HG03378 (cell line): ENCODE measurements at regions not wholly inside any gene's neighbourhood (a gene's known extent, or its start where the extent isn't known, plus 50 kb on each side); places are given as distances from the start of the nearest gene placed in this dataset.
"Not testable (repeated sequence)": the region's sequence is repeated elsewhere in the genome, so short reads cannot be mapped to it uniquely, and the experiment has no call there.

Experiments
- ATAC-seq: cut with Tn5 transposase; IDR thresholded peaks from one replicate; pipeline ENCODE4 v1.9.1; 2021; ENCODE audit warnings: mild to moderate bottlenecking, moderate library complexity; ENCODE audit not compliant: unreplicated experiment

DNA sequence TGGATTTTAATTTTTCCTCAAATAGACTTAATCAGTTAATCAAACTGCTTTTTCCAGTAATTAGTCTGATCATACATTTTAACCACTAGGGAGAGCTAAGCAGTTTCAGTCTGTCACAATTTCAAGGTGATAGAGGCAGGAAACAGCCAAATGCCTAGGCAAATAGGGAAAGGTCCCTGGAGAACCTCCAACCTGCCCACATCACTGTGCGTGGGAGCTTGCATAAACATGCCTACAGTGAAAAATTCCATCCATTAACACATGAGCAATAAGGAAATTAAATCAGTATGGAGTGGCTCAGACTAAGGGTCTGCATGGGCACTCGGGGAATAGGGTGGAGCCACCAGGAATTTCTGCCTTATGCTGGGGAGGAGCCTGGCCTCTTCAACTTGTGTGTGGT, 74.6 kb downstream of the AASDHPPT start:
- no peak for ATAC-seq

- no peak for ATAC-seq
These were observed 75.4 kb downstream of the AASDHPPT start for GRCh38 chr11:106152824-106153223.

- peak; percentile 72 for ATAC-seq
These were observed 79.0 kb downstream of the AASDHPPT start for GRCh38 chr11:106156290-106156937.

DNA sequence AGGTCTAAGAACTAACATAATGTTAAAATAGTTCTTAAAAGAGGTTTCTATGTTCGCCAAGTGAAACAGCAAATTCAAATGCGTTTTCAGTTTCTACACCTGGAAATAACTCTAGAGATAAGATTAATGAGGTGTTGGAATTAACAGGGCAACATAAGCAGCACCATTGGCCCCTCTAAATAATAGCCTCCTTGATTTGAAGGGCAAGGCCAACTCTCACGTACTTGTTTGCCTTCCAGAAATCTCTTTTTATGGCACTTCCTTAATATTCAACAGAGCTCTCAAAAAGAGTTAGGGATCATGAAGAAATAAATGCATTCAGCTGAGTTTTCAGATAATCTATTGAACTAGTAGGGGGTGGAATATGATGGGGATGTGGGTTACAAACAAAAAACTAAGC, 80.9 kb downstream of the AASDHPPT start:
- no peak for ATAC-seq

DNA sequence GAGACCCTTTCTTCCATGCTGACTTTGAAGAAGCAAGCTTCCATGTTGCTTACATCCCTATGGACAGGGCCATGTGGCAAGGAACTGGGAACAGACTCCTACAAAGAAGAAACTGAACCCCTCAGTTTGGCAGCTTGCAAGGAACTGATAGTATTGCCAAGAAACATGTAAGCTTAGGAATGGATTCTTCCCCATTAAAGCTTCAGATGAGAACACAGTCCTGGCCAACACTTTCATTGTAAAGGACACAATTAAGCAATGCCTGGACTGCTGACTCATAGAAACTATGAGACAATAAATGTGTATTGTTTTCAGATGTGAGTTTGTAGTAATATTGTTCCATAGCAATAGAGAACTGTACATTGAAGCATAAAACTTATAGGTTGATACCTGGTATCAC, 82.4 kb downstream of the AASDHPPT start:
- ATAC-seq = no peak

GRCh38 chr11:106160494-106160893, 83.0 kb downstream of the AASDHPPT start:
- ATAC-seq = no peak

DNA sequence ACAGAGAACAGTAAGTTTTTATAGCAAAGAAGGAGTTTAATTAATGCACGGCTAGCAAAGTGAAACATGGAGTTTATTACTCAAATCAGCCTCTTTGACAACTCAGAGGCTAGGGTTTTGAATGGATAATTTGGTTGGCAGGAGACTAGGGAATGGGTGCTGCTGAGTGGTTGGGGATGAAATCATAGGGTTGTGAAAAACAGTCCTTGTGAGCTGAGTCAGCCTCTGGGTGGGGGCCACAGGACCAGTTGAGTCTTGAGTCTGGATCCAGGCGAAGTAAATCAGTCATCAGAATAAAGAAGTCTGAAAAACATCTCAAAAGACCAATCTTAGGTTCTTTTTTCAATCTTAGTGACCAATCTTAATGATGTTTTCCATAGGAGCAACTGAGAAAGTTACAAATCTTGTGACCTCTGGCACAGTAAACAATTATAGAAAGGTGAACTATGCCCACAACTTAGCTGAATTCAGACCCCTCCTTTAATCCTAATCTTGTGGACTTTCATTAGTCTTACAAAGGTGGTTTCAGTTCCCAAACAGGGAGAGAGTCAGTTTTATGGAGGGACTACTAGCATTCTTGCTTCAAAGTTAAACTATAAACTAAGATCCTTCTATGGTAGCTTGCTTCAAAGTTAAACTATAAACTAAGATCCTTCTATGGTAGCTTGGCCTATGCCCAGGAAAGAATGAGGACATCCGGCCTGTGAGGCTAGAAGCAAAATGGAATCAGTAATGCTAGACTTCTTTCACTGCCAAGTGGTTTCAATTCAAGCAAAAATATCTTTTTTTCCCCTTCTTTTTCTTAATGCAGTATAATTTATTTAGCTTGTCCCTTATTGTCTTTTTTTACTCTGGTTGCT, 84.5 kb downstream of the AASDHPPT start:
- no peak for ATAC-seq

DNA sequence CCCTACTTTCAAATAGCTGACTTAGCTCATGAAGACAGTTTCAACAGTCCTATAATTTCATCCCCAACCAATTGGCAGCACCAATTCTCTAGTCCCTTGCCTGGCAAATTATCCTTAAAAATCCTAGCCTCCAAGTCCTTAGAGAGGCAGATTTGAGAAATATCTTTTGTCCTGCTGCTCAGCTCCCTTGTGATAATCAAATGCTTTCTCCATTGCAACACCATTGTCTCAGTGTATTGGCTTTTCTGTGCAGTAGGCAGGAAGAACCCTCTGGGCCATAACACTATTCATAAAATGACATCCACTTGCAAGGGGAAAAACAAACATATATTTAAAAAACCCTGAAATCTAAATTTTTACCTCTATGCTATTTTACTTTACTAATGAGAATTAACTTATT, 89.6 kb downstream of the AASDHPPT start:
- no peak for ATAC-seq

- ATAC-seq = no peak
These were observed 95.0 kb downstream of the AASDHPPT start for GRCh38 chr11:106172386-106172991.

GRCh38 chr11:106173291-106173690, 95.8 kb downstream of the AASDHPPT start:
- ATAC-seq = no peak

- ATAC-seq = not testable (repeated sequence)
These were observed 96.5 kb downstream of the AASDHPPT start for GRCh38 chr11:106174003-106174402.

- no peak for ATAC-seq
These were observed 99.4 kb downstream of the AASDHPPT start for GRCh38 chr11:106176817-106177216.

- ATAC-seq = no peak
These were observed 99.8 kb downstream of the AASDHPPT start for GRCh38 chr11:106177311-106177710.

DNA sequence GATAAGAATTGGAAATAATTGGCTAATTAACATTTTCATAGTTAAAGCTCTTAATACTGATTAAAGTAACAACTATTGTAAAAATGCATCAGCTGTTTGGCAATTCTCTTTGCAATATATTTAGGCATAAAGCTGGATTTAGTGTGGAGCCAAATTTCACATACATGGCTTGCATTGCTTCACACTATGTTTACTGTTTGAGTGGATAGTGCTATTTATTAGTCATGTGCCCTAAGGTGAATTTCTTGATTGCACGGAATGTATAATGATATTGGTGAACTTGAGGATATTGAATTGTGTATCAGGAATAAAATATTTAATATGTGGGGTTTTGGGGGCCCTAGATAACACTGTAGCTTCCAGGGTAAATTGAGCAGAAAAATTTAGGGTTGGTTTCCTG, 100.9 kb downstream of the AASDHPPT start:
- ATAC-seq = no peak

- no peak for ATAC-seq
These were observed 101.6 kb downstream of the AASDHPPT start for GRCh38 chr11:106179048-106179447.

GRCh38 chr11:106186630-106187029, 109.2 kb downstream of the AASDHPPT start:
- no peak for ATAC-seq

DNA sequence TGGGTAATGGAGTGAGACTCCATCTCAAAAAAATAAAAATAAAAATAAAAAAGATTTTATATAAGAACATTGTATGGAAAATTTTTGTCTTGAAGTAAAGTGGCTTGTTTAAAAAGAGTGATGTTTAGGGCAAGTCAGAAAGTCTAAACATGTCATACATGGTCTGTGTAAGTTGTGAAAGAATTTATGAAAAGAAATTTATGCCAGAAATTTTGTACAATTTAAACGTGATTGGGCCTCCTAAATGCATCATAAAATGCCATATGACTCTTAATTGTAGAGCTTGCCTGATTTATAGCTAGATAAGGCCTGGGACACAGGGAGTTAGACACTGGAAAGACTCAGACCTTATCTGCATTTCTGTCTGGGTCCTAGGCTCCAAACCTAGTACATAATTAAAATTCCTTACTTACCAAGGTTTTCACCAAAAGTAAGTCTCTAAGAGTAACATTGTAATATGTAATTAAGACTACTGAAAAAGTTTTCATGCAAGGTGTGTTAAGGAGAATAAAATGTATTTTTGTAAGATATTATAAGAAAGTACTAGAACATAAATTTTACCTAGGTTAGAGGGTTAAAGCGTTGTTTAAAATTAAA, 110.5 kb downstream of the AASDHPPT start:
- no peak for ATAC-seq

- no peak for ATAC-seq
These were observed 116.5 kb downstream of the AASDHPPT start for GRCh38 chr11:106193956-106194355.

DNA sequence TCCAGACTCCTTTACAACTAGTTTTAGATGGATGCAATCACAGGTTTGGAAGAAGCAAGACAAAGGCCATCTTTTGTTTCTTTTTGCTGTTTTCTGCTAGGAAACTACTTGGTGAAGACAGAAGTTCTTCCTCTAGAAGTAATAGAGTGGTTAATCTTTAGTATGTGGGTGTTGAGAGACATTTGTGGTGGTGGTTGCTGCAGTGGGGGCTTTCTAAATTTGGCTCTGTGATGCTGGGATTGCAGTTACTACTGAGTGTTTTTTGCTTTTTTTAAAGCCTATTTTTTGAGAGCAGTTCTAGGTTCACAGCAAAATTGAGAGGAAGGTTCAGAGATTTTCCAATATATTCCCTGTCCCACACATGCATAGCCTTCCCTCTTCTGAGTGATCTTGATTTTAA, 120.0 kb downstream of the AASDHPPT start:
- ATAC-seq = no peak

- no peak for ATAC-seq
These were observed 125.6 kb downstream of the AASDHPPT start for GRCh38 chr11:106202935-106203620.

DNA sequence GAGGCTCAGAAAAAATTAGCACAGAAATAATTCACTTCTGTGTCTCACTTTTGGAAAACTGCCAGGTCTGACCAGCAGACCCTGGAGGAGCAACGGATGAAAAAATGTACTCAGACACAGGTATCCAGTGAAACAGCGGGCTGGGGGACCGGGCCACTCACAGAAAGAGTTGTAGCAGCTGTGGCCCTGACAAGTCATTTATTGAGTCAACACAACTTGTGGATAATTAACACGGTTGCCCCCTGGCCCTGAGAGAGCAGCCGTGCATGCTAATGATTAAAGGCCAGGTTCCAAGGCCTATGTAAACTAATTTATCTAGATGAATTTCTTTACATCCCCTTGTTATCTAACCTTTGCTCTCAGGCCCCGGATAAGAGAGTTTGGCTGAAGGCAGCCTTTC, 131.3 kb downstream of the AASDHPPT start:
- no peak for ATAC-seq
